DND-41 (cell line): ENCODE measurements at regions not wholly inside any gene's neighbourhood (a gene's known extent, or its start where the extent isn't known, plus 50 kb on each side); places are given as distances from the start of the nearest gene placed in this dataset.

Source experiments
- EZH2 ChIP-seq: IDR thresholded peaks from 3 replicates; pipeline ENCODE4 v1.6.1; 2012; ENCODE audit warnings: borderline replicate concordance, low read depth, mild to moderate bottlenecking, moderate library complexity, low read length, inconsistent platforms; ENCODE audit not compliant: severe bottlenecking
- TF ChIP-seq, protein P1 (sequence below): IDR thresholded peaks from 2 replicates; pipeline ENCODE4 v1.5.1; 2012; ENCODE audit warnings: borderline replicate concordance, low read length, moderate library complexity, mild to moderate bottlenecking; ENCODE audit not compliant: poor library complexity, severe bottlenecking; ENCODE audit errors: extremely low read depth

GRCh38 chrX:125387945-125388344, 68.3 kb downstream of the TEX13C start:
- TF ChIP-seq, protein P1, sequence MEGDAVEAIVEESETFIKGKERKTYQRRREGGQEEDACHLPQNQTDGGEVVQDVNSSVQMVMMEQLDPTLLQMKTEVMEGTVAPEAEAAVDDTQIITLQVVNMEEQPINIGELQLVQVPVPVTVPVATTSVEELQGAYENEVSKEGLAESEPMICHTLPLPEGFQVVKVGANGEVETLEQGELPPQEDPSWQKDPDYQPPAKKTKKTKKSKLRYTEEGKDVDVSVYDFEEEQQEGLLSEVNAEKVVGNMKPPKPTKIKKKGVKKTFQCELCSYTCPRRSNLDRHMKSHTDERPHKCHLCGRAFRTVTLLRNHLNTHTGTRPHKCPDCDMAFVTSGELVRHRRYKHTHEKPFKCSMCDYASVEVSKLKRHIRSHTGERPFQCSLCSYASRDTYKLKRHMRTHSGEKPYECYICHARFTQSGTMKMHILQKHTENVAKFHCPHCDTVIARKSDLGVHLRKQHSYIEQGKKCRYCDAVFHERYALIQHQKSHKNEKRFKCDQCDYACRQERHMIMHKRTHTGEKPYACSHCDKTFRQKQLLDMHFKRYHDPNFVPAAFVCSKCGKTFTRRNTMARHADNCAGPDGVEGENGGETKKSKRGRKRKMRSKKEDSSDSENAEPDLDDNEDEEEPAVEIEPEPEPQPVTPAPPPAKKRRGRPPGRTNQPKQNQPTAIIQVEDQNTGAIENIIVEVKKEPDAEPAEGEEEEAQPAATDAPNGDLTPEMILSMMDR, result no peak
- no peak for TF ChIP-seq EZH2
